KMS-11 (cell line): ENCODE measurements at regions not wholly inside any gene's neighbourhood (a gene's known extent, or its start where the extent isn't known, plus 50 kb on each side); places are given as distances from the start of the nearest gene placed in this dataset.

Experiments used
- H2AFZ ChIP-seq: fragments of 200-600 bp; sonication (generic); 2 replicates; pipeline ENCODE4 v1.6.1; 2016; ENCODE audit warnings: antibody characterized with exemption, mixed run types, low read depth
- H3K27ac ChIP-seq: fragments of 200-600 bp; sonication (generic); 2 replicates; pipeline ENCODE4 v1.6.1; 2016; ENCODE audit warnings: mild to moderate bottlenecking, mixed run types
- H3K27me3 ChIP-seq: fragments of 200-600 bp; sonication (generic); 2 replicates; pipeline ENCODE4 v1.6.1; 2017; ENCODE audit warnings: mild to moderate bottlenecking, low read depth, mixed run types, moderate library complexity; ENCODE audit not compliant: insufficient read depth
- H3K36me3 ChIP-seq: fragments of 200-600 bp; sonication (generic); 2 replicates; pipeline ENCODE4 v1.6.1; 2017; ENCODE audit warnings: mild to moderate bottlenecking, mixed run types; ENCODE audit not compliant: insufficient read depth
- H3K4me1 ChIP-seq: fragments of 200-600 bp; sonication (generic); 2 replicates; pipeline ENCODE4 v1.6.1; 2016; ENCODE audit warnings: mild to moderate bottlenecking, low read depth, mixed run types; ENCODE audit not compliant: poor library complexity, severe bottlenecking
- H3K4me2 ChIP-seq: fragments of 200-600 bp; sonication (generic); 2 replicates; pipeline ENCODE4 v1.7.0; 2016; ENCODE audit warnings: mild to moderate bottlenecking, mixed run types
- H3K4me3 ChIP-seq: fragments of 200-600 bp; sonication (generic); IDR thresholded peaks from 2 replicates; pipeline ENCODE4 v1.6.1; 2017; ENCODE audit warnings: low read depth, low read length, mixed read lengths; ENCODE audit not compliant: insufficient read depth
- H3K79me2 ChIP-seq: fragments of 200-600 bp; sonication (generic); 2 replicates; pipeline ENCODE4 v1.6.1; 2016; ENCODE audit warnings: low read depth, mixed run types; ENCODE audit not compliant: insufficient read depth
- H3K9ac ChIP-seq: fragments of 200-600 bp; sonication (generic); 2 replicates; pipeline ENCODE4 v1.6.1; 2016; ENCODE audit warnings: mild to moderate bottlenecking, mixed run types
- H4K20me1 ChIP-seq: fragments of 200-600 bp; sonication (generic); 2 replicates; pipeline ENCODE4 v1.6.1; 2016; ENCODE audit warnings: mild to moderate bottlenecking, mixed run types; ENCODE audit not compliant: insufficient read depth
- CTCF ChIP-seq: fragments of 200-600 bp; sonication (generic); conservative IDR thresholded peaks from 2 replicates; pipeline ENCODE4 v1.6.1; 2017; ENCODE audit warnings: low read depth, mild to moderate bottlenecking, antibody characterized with exemption, low read length, moderate library complexity, mixed read lengths

GRCh38 chr7:84803979-84804378, 382.9 kb downstream of the SEMA3D start:
- no peak overlapping the region for H3K4me2 ChIP-seq
- TF ChIP-seq CTCF, result no peak
- H2AFZ ChIP-seq, result no peak overlapping the region
- H3K27me3 ChIP-seq, result no peaks in the 10 kb centered on the region
- H3K27ac ChIP-seq, result no peak overlapping the region
- H3K9ac ChIP-seq, result no peak overlapping the region
- no peak overlapping the region for H3K4me3 ChIP-seq
- no peaks in the 10 kb centered on the region for H3K36me3 ChIP-seq
- no peaks in the 10 kb centered on the region for H3K79me2 ChIP-seq
- H3K4me1 ChIP-seq, result no peaks in the 10 kb centered on the region
- H4K20me1 ChIP-seq, result no peaks in the 10 kb centered on the region

- H3K4me1 ChIP-seq, result no peaks in the 10 kb centered on the region
- no peaks in the 10 kb centered on the region for H4K20me1 ChIP-seq
- no peaks in the 10 kb centered on the region for H3K36me3 ChIP-seq
- no peak for TF ChIP-seq CTCF
- H2AFZ ChIP-seq, result no peak overlapping the region
- no peak overlapping the region for H3K27ac ChIP-seq
- H3K4me3 ChIP-seq, result no peak overlapping the region
- H3K27me3 ChIP-seq, result no peaks in the 10 kb centered on the region
- no peak overlapping the region for H3K4me2 ChIP-seq
- H3K79me2 ChIP-seq, result no peaks in the 10 kb centered on the region
- H3K9ac ChIP-seq, result no peak overlapping the region
Observed at GRCh38 chr7:84801396-84801795, 385.5 kb downstream of the SEMA3D start.

- H2AFZ ChIP-seq, result no peak overlapping the region
- no peaks in the 10 kb centered on the region for H3K4me1 ChIP-seq
- H4K20me1 ChIP-seq, result no peaks in the 10 kb centered on the region
- H3K9ac ChIP-seq, result no peak overlapping the region
- H3K4me3 ChIP-seq, result no peak overlapping the region
- no peaks in the 10 kb centered on the region for H3K27me3 ChIP-seq
- no peak for TF ChIP-seq CTCF
- H3K4me2 ChIP-seq, result no peak overlapping the region
- no peak overlapping the region for H3K27ac ChIP-seq
- H3K79me2 ChIP-seq, result no peaks in the 10 kb centered on the region
- no peaks in the 10 kb centered on the region for H3K36me3 ChIP-seq
Observed at GRCh38 chr7:84800846-84801245, 386.0 kb downstream of the SEMA3D start.

DNA sequence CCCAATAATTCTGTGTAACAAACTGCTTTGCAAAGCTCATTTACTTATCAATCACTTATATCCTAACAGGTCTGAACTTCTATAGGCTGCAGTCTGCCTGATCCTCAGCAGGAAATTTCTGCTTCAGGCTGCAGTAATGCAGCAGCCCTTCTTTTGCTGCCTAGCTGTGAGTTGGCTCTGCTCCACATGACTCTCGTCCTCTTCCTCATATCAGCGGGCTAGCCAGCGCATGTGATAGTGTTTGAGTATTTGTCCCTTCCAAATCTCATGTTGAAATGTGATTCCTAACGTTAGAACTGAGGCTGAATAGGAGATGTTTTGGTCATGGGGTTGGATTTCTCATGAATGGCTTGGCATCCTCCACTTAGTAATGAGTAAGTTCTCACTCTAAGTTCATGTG, 387.8 kb downstream of the SEMA3D start:
- H3K27ac ChIP-seq, result no peak overlapping the region
- H3K4me1 ChIP-seq, result no peaks in the 10 kb centered on the region
- H4K20me1 ChIP-seq, result no peaks in the 10 kb centered on the region
- no peak overlapping the region for H3K4me3 ChIP-seq
- no peaks in the 10 kb centered on the region for H3K27me3 ChIP-seq
- no peak overlapping the region for H3K4me2 ChIP-seq
- H2AFZ ChIP-seq, result no peak overlapping the region
- no peak overlapping the region for H3K9ac ChIP-seq
- H3K36me3 ChIP-seq, result no peaks in the 10 kb centered on the region
- TF ChIP-seq CTCF, result no peak
- no peaks in the 10 kb centered on the region for H3K79me2 ChIP-seq
